Gastrocnemius medialis (tissue), 4 donors: ENCODE measurements at regions not wholly inside any gene's neighbourhood (a gene's known extent, or its start where the extent isn't known, plus 50 kb on each side); places are given as distances from the start of the nearest gene placed in this dataset.

Experiments
- ATAC-seq, 2 donors: fragments of 150-250 bp; one replicate each; pipeline ENCODE4 v1.9.1; 2016
- DNase-seq, 2 donors: peaks; one replicate each; pipeline ENCODE4 v3.0.0-alpha.2; 2019
- H3K27ac ChIP-seq, 4 donors: fragments of 200-600 bp; sonication (generic); 1 replicate in 1 of 4; 2 replicates in 3 of 4; pipeline ENCODE4 v1.5.1; 2016 to 2018; ENCODE audit warnings: mild to moderate bottlenecking in 2 of 4, moderate library complexity in 1 of 4
- H3K27me3 ChIP-seq, 3 donors: fragments of 200-600 bp; sonication (generic) in 2 of 3; 1 replicate in 1 of 3; 2 replicates in 2 of 3; pipeline versions ENCODE4 v1.5.1 to v1.6.0; 2016 to 2019; ENCODE audit warnings: mild to moderate bottlenecking in 1 of 3, moderate library complexity in 1 of 3
- H3K36me3 ChIP-seq, 2 donors: fragments of 200-600 bp; sonication (generic) in 1 of 2; one replicate each; pipeline ENCODE4 v1.5.1; 2017 to 2018
- H3K4me1 ChIP-seq, 2 donors: fragments of 200-600 bp; sonication (generic) in 1 of 2; one replicate each; pipeline ENCODE4 v1.5.1; 2016 to 2017; ENCODE audit warnings: mild to moderate bottlenecking in 2 of 2
- H3K4me3 ChIP-seq, 4 donors: fragments of 200-600 bp; sonication (generic) in 3 of 4; 1 replicate in 1 of 4; 2 replicates in 3 of 4; pipeline ENCODE4 v1.5.1; 2016 to 2019; ENCODE audit warnings: mild to moderate bottlenecking in 2 of 4
- H3K9me3 ChIP-seq, 3 donors: fragments of 200-600 bp; sonication (generic) in 2 of 3; 1 replicate in 1 of 3; 2 replicates in 2 of 3; pipeline ENCODE4 v1.5.1; 2016 to 2019
- CTCF ChIP-seq, 5 experiments: fragments of 450-650 bp in 3 of 5; fragments of 200-600 bp in 2 of 5; sonication (generic) in 2 of 5; IDR thresholded peaks in 4 of 5; conservative IDR thresholded peaks in 1 of 5; 1 replicate in 4 of 5; 2 replicates in 1 of 5; pipeline ENCODE4 v1.5.1; 2016 to 2019; ENCODE audit warnings: antibody characterized with exemption in 5 of 5, mild to moderate bottlenecking in 3 of 5, moderate library complexity in 3 of 5
- POLR2A ChIP-seq, 2 donors: fragments of 450-650 bp; IDR thresholded peaks; one replicate each; pipeline ENCODE4 v1.6.1; 2017; ENCODE audit warnings: antibody characterized with exemption in 2 of 2, mild to moderate bottlenecking in 2 of 2, moderate library complexity in 2 of 2
- in situ Hi-C, 4 donors: fragments of 200-750 bp; cut with MboI; loops; one replicate each; pipeline versions ENCODE4 v1.15.0 to v1.8.0; 2017; ENCODE audit warnings: low sequenced_read_pairs in 4 of 4
- intact Hi-C: fragments of 100-400 bp; cut with DNase I; formaldehyde crosslinking; loops from one replicate; pipeline ENCODE4 v1.15.1; 2023; ENCODE audit warnings: low total_unique reads

- intact Hi-C loops (no loop called here), in situ Hi-C loops (no loop called here)
- no peak for DNase-seq
- Histone ChIP-seq H3K36me3 (no peaks in the 10 kb centered on the region), H3K4me3 (no peak overlapping the region), H3K27me3 (no peaks in the 10 kb centered on the region), H3K9me3 (no peaks in the 10 kb centered on the region), H3K4me1 (peaks cover 17 to 28% of the 10 kb centered on the region in 2 donors), H3K27ac (peak overlapping the region; percentile 5 to 62 (median 56))
- TF ChIP-seq CTCF (IDR thresholded peaks at IDR 0.05 in 4 of 5, conservative IDR thresholded peaks at IDR 0.05 in 1 of 5) (no peak), POLR2A (IDR thresholded peaks at IDR 0.05) (no peak)
- no peak for ATAC-seq
These were observed 201.1 kb upstream of the ADAMTS9 start for GRCh38 chr3:64888840-64889392.

GRCh38 chr3:64888165-64888564, 200.4 kb upstream of the ADAMTS9 start:
- DNase-seq (no peak), ATAC-seq (no peak)
- no peaks in the 10 kb centered on the region for H3K36me3 ChIP-seq
- intact Hi-C loops (no loop called here), in situ Hi-C loops (no loop called here)
- peaks cover 19 to 30% of the 10 kb centered on the region in 2 donors for H3K4me1 ChIP-seq
- no peak for TF ChIP-seq POLR2A (IDR thresholded peaks at IDR 0.05)
- no peak for TF ChIP-seq CTCF (IDR thresholded peaks at IDR 0.05 in 4 of 5, conservative IDR thresholded peaks at IDR 0.05 in 1 of 5)
- H3K27ac ChIP-seq = peak overlapping the region in 2 of 4 donors; percentile 54 to 59
- no peak overlapping the region for H3K4me3 ChIP-seq
- H3K27me3 ChIP-seq = no peaks in the 10 kb centered on the region
- no peaks in the 10 kb centered on the region for H3K9me3 ChIP-seq

GRCh38 chr3:64885055-64885454, 197.3 kb upstream of the ADAMTS9 start:
- ATAC-seq = no peak
- Histone ChIP-seq H3K4me1 (peaks cover 19 to 20% of the 10 kb centered on the region in 2 donors), H3K27ac (peak overlapping the region; percentile 55 to 70 (median 58)), H3K27me3 (no peaks in the 10 kb centered on the region), H3K36me3 (no peaks in the 10 kb centered on the region), H3K4me3 (no peak overlapping the region), H3K9me3 (no peaks in the 10 kb centered on the region)
- DNase-seq = no peak
- TF ChIP-seq CTCF (IDR thresholded peaks at IDR 0.05 in 4 of 5, conservative IDR thresholded peaks at IDR 0.05 in 1 of 5) = no peak
- TF ChIP-seq POLR2A (IDR thresholded peaks at IDR 0.05) = no peak
- intact Hi-C loops = no loop called here
- in situ Hi-C loops = no loop called here

- DNase-seq = peak in 1 of 2 donors; percentile 10
- H3K4me1 ChIP-seq = peaks cover 14 to 19% of the 10 kb centered on the region in 2 donors
- H3K27me3 ChIP-seq = no peaks in the 10 kb centered on the region
- H3K36me3 ChIP-seq = no peaks in the 10 kb centered on the region
- intact Hi-C loops (no loop called here), in situ Hi-C loops (no loop called here)
- peak; percentile 62 to 82 for ATAC-seq
- TF ChIP-seq CTCF (IDR thresholded peaks at IDR 0.05 in 4 of 5, conservative IDR thresholded peaks at IDR 0.05 in 1 of 5) (no peak), POLR2A (IDR thresholded peaks at IDR 0.05) (no peak)
- peak overlapping the region; percentile 55 to 70 (median 60) for H3K27ac ChIP-seq
- no peaks in the 10 kb centered on the region for H3K9me3 ChIP-seq
- peak overlapping the region in 1 of 4 donors; percentile 6 for H3K4me3 ChIP-seq
These were observed 196.7 kb upstream of the ADAMTS9 start for GRCh38 chr3:64884536-64884935.

GRCh38 chr3:64880916-64881315, 193.1 kb upstream of the ADAMTS9 start:
- Histone ChIP-seq H3K27me3 (no peaks in the 10 kb centered on the region), H3K9me3 (no peaks in the 10 kb centered on the region), H3K36me3 (no peaks in the 10 kb centered on the region), H3K4me1 (peaks cover 14% of the 10 kb centered on the region in 2 donors), H3K4me3 (no peak overlapping the region), H3K27ac (no peak overlapping the region)
- ATAC-seq = no peak
- in situ Hi-C loops = no loop called here
- TF ChIP-seq CTCF (IDR thresholded peaks at IDR 0.05 in 4 of 5, conservative IDR thresholded peaks at IDR 0.05 in 1 of 5) (no peak), POLR2A (IDR thresholded peaks at IDR 0.05) (no peak)
- no peak for DNase-seq
- intact Hi-C loops = no loop called here
